ENCODE measurements at regions not wholly inside any gene's neighbourhood (a gene's known extent, or its start where the extent isn't known, plus 50 kb on each side); places are given as distances from the start of the nearest gene placed in this dataset.

DNA sequence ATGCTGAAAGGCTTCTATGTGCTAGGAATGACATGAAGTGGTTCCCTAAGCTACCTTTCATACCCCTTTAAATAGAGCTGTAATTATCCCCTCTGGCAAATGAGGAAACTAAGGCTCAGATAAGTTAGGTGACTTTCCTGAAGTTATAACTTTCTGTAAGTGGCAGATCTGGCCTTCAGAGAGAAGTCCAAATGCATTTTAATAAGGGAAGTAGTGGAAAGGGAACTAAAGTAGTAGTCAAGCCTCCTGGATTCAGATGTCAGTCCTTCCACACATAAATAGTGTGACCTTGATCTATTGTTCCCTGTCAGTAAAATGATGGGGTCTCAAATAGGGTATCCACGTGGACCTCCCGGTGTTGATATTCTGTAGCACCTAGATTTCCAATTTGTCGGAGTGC, 277.7 kb downstream of the EDEM1 start:
- no peak for DNase-seq (ENCODE audit: low read depth)
- TF ChIP-seq, protein P1, sequence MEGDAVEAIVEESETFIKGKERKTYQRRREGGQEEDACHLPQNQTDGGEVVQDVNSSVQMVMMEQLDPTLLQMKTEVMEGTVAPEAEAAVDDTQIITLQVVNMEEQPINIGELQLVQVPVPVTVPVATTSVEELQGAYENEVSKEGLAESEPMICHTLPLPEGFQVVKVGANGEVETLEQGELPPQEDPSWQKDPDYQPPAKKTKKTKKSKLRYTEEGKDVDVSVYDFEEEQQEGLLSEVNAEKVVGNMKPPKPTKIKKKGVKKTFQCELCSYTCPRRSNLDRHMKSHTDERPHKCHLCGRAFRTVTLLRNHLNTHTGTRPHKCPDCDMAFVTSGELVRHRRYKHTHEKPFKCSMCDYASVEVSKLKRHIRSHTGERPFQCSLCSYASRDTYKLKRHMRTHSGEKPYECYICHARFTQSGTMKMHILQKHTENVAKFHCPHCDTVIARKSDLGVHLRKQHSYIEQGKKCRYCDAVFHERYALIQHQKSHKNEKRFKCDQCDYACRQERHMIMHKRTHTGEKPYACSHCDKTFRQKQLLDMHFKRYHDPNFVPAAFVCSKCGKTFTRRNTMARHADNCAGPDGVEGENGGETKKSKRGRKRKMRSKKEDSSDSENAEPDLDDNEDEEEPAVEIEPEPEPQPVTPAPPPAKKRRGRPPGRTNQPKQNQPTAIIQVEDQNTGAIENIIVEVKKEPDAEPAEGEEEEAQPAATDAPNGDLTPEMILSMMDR (conservative IDR thresholded peaks at IDR 0.05; ENCODE audit: control insufficient read depth, insufficient read depth, low read depth, low read length) = no peak

DNA sequence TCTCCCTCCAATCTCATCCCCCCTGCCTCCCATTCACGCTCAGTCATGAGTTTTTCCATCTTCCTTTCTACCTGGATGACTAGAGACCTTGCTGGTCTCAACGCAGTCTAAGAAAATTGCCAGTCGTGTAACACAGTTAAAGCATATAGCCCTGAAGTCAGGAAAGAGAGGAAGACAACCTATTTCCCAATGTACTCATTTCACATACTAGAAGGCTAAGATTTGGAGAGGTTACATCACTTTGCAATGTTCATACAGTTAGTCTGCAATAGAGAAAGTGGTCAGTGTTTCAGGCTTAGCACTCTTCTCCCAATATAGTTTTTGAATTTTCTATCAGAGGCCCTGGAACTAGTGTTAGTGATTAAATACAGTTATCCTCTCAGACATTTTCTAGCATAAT, 278.6 kb downstream of the EDEM1 start:
- no peak overlapping the region for H3K4me3 ChIP-seq (ENCODE audit: control insufficient read depth, low read depth, low read length)
- DNase-seq (ENCODE audit: low read depth) = no peak
- TF ChIP-seq, protein P1 (conservative IDR thresholded peaks at IDR 0.05; ENCODE audit: control insufficient read depth, insufficient read depth, low read depth, low read length) = no peak

More for the DNA sequence above, 277.7 kb downstream of the EDEM1 start:
- H3K4me3 ChIP-seq (ENCODE audit: control insufficient read depth, low read depth, low read length) = no peak overlapping the region

DNA sequence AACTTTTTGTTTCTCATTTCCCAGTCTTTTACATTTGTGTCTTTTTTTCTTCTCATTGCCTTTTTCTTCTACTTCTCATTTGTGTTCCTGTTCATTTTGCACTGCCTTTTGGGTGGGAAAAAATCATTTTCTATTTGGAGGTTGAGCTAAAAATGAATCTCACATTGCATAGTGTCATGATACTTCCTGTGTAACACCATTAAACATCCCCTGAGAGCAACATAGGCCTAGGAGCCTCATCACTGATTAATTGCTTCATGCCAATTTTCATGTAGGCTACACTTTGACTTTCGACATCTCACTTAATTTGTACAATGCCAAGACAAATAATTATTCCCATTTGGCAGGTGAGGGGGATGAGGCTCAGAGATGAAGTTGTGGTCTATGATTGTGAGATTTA, 279.2 kb downstream of the EDEM1 start:
- no peak overlapping the region for H3K4me3 ChIP-seq (ENCODE audit: control insufficient read depth, low read depth, low read length)
- no peak for DNase-seq (ENCODE audit: low read depth)
- TF ChIP-seq, protein P1 (conservative IDR thresholded peaks at IDR 0.05; ENCODE audit: control insufficient read depth, insufficient read depth, low read depth, low read length) = no peak

DNA sequence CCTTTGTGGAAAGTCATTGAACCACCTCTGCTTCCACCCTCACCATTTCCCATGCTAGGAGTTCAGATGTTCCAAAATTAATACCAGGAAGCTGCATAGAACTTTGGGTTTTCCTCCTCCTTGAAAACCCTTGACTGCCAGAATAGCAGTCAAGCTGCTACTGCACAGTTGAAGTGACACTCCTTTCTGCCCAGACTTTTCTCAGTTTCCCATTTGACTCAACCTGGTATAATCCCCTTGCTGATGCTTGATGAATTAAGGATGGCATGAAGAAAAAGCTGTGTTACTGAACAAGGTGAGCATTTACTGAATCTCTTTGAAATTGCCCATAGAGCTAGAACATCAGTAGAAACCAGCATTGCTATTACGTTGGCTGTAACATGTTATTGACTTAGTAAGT, 286.0 kb downstream of the EDEM1 start:
- H3K4me3 ChIP-seq (ENCODE audit: control insufficient read depth, low read depth, low read length) = no peak overlapping the region
- TF ChIP-seq, protein P1 (conservative IDR thresholded peaks at IDR 0.05; ENCODE audit: control insufficient read depth, insufficient read depth, low read depth, low read length) = no peak
- no peak for DNase-seq (ENCODE audit: low read depth)

DNA sequence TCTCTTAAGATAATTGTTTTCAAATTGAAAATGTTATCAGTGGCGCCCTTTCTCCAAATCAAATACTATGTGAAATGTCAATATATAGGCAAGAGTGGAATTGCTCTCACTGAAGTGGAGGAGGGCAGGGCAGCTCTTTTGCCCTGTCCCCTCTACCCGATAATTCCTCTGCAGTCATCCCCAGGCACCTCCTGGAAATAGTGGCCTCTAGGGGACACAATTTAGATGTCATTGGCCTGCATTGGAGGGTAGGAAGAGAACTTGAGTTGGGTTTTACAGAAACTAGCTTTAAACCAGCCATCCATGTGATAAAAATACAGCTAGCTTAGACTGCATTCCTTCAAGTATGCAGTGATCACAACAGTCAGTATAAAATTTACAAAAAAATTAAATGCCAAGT, 288.9 kb downstream of the EDEM1 start:
- TF ChIP-seq, protein P1 (conservative IDR thresholded peaks at IDR 0.05; ENCODE audit: control insufficient read depth, insufficient read depth, low read depth, low read length) = no peak
- no peak overlapping the region for H3K4me3 ChIP-seq (ENCODE audit: control insufficient read depth, low read depth, low read length)
- no peak for DNase-seq (ENCODE audit: low read depth)

DNA sequence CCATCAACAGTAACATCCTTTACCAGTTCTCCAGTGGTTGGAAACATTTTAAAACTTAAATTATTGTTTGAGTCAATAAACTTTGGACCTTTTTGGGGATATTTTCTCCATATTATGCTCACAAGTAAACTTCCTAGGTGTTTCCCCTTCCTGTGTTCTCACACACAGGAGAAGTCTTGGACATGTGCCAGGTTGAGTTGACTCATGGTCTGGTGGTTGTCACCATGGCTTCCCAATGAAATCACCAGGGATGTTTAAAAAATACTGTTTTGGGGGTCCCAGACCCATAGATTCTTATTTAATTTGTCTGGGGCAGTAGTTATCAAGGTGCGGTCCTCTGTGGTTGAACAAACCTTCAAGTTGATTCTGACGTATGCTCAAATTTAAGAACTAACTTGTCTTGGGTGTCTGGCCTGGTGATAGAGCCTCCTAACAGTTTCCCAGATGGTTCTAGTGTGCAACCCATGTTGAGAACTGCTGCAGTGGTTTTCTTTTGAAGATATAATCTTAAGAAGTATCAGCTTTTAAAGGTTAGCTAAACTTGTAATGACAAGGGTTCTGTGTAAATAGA, 291.8 kb downstream of the EDEM1 start:
- no peak for DNase-seq (ENCODE audit: low read depth)
- TF ChIP-seq, protein P1 (conservative IDR thresholded peaks at IDR 0.05; ENCODE audit: control insufficient read depth, insufficient read depth, low read depth, low read length) = no peak
- H3K4me3 ChIP-seq (ENCODE audit: control insufficient read depth, low read depth, low read length) = no peak overlapping the region

DNA sequence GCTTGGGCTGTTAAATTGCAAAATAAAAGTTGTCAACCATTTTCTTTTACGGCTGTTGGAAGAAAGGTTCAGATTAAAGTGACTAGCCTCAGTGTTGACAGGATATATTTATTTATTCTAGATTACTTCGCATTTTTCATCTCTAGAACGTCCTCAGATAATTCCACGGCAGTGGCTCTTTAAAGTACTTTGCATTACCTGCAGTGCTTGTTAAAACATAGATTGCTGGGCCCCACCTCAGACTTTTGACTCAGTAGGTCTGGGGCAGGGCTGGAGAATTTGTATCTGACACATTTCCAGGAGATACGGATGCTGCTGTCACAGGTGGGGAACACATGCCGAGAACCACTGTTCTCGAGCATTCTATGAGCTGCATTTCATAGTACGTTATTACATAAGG, 292.7 kb downstream of the EDEM1 start:
- no peak overlapping the region for H3K4me3 ChIP-seq (ENCODE audit: control insufficient read depth, low read depth, low read length)
- TF ChIP-seq, protein P1 (conservative IDR thresholded peaks at IDR 0.05; ENCODE audit: control insufficient read depth, insufficient read depth, low read depth, low read length) = no peak
- DNase-seq (ENCODE audit: low read depth) = no peak
